H1 (cell line): ENCODE measurements at regions not wholly inside any gene's neighbourhood (a gene's known extent, or its start where the extent isn't known, plus 50 kb on each side); places are given as distances from the start of the nearest gene placed in this dataset.

ENCODE experiments used
- CREB1 ChIP-seq: IDR thresholded peaks from 2 replicates; pipeline ENCODE4 v1.6.1; 2012; ENCODE audit warnings: inconsistent platforms
- JUN ChIP-seq: IDR thresholded peaks from 2 replicates; pipeline ENCODE4 v1.6.1; 2011; ENCODE audit warnings: low read depth, mild to moderate bottlenecking, improper control_type of control experiment, low read length
- MAFK ChIP-seq: IDR thresholded peaks from 2 replicates; pipeline ENCODE4 v1.6.1; 2012; ENCODE audit warnings: low read depth, mild to moderate bottlenecking, improper control_type of control experiment, low read length
- NRF1 ChIP-seq: IDR thresholded peaks from 2 replicates; pipeline ENCODE4 v1.6.1; 2011; ENCODE audit warnings: mild to moderate bottlenecking, low read depth, low read length, improper control_type of control experiment
- POLR2AphosphoS5 ChIP-seq: IDR thresholded peaks from 2 replicates; pipeline ENCODE4 v1.6.1; 2011; ENCODE audit warnings: low read depth, low read length
- RAD21 ChIP-seq, 2 experiments: IDR thresholded peaks in 1 of 2; conservative IDR thresholded peaks in 1 of 2; 2 replicates each; pipeline ENCODE4 v1.6.1; 2011; ENCODE audit warnings: low read depth in 2 of 2, low read length in 2 of 2, improper control_type of control experiment in 1 of 2, inconsistent platforms in 1 of 2, mild to moderate bottlenecking in 1 of 2, moderate library complexity in 1 of 2
- SP4 ChIP-seq: IDR thresholded peaks from 2 replicates; pipeline ENCODE4 v1.6.1; 2012; ENCODE audit warnings: low read length, inconsistent platforms
- TEAD4 ChIP-seq: IDR thresholded peaks from 2 replicates; pipeline ENCODE4 v1.6.1; 2012; ENCODE audit warnings: low read depth, low read length, inconsistent platforms, mixed read lengths
- TF ChIP-seq, protein P1 (sequence below): fragments of 300-600 bp; sonication (generic); IDR thresholded peaks from 2 replicates; pipeline ENCODE4 v1.7.1; 2012; ENCODE audit warnings: low read length, moderate library complexity, mild to moderate bottlenecking, inconsistent platforms; ENCODE audit not compliant: insufficient replicate concordance

DNA sequence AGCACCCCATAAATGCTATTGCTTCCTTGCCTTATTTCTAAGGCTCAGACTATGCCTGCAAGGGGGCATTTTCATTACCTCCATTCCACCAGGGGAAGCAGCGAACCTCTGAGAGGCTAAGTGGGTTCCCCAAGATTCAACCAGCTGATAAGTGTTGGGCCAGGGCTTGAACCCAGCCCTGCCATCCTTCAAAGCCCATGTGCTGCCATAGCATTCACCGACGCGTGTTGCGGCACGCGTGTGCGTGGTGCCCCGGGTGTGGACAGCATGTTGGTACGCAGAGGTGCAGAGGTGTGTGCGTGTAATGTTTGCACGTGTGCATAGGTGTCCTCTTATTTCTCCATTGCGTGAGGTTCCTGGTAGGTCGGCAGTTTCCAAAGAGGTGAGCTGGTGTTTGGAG is 66.0 kb upstream of the PPARA start (continued):
- TF ChIP-seq, protein P1, sequence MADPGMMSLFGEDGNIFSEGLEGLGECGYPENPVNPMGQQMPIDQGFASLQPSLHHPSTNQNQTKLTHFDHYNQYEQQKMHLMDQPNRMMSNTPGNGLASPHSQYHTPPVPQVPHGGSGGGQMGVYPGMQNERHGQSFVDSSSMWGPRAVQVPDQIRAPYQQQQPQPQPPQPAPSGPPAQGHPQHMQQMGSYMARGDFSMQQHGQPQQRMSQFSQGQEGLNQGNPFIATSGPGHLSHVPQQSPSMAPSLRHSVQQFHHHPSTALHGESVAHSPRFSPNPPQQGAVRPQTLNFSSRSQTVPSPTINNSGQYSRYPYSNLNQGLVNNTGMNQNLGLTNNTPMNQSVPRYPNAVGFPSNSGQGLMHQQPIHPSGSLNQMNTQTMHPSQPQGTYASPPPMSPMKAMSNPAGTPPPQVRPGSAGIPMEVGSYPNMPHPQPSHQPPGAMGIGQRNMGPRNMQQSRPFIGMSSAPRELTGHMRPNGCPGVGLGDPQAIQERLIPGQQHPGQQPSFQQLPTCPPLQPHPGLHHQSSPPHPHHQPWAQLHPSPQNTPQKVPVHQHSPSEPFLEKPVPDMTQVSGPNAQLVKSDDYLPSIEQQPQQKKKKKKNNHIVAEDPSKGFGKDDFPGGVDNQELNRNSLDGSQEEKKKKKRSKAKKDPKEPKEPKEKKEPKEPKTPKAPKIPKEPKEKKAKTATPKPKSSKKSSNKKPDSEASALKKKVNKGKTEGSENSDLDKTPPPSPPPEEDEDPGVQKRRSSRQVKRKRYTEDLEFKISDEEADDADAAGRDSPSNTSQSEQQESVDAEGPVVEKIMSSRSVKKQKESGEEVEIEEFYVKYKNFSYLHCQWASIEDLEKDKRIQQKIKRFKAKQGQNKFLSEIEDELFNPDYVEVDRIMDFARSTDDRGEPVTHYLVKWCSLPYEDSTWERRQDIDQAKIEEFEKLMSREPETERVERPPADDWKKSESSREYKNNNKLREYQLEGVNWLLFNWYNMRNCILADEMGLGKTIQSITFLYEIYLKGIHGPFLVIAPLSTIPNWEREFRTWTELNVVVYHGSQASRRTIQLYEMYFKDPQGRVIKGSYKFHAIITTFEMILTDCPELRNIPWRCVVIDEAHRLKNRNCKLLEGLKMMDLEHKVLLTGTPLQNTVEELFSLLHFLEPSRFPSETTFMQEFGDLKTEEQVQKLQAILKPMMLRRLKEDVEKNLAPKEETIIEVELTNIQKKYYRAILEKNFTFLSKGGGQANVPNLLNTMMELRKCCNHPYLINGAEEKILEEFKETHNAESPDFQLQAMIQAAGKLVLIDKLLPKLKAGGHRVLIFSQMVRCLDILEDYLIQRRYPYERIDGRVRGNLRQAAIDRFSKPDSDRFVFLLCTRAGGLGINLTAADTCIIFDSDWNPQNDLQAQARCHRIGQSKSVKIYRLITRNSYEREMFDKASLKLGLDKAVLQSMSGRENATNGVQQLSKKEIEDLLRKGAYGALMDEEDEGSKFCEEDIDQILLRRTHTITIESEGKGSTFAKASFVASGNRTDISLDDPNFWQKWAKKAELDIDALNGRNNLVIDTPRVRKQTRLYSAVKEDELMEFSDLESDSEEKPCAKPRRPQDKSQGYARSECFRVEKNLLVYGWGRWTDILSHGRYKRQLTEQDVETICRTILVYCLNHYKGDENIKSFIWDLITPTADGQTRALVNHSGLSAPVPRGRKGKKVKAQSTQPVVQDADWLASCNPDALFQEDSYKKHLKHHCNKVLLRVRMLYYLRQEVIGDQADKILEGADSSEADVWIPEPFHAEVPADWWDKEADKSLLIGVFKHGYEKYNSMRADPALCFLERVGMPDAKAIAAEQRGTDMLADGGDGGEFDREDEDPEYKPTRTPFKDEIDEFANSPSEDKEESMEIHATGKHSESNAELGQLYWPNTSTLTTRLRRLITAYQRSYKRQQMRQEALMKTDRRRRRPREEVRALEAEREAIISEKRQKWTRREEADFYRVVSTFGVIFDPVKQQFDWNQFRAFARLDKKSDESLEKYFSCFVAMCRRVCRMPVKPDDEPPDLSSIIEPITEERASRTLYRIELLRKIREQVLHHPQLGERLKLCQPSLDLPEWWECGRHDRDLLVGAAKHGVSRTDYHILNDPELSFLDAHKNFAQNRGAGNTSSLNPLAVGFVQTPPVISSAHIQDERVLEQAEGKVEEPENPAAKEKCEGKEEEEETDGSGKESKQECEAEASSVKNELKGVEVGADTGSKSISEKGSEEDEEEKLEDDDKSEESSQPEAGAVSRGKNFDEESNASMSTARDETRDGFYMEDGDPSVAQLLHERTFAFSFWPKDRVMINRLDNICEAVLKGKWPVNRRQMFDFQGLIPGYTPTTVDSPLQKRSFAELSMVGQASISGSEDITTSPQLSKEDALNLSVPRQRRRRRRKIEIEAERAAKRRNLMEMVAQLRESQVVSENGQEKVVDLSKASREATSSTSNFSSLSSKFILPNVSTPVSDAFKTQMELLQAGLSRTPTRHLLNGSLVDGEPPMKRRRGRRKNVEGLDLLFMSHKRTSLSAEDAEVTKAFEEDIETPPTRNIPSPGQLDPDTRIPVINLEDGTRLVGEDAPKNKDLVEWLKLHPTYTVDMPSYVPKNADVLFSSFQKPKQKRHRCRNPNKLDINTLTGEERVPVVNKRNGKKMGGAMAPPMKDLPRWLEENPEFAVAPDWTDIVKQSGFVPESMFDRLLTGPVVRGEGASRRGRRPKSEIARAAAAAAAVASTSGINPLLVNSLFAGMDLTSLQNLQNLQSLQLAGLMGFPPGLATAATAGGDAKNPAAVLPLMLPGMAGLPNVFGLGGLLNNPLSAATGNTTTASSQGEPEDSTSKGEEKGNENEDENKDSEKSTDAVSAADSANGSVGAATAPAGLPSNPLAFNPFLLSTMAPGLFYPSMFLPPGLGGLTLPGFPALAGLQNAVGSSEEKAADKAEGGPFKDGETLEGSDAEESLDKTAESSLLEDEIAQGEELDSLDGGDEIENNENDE = no peak
- TF ChIP-seq POLR2AphosphoS5 (no peak), RAD21 (IDR thresholded peaks at IDR 0.05 in 1 of 2, conservative IDR thresholded peaks at IDR 0.05 in 1 of 2; ENCODE audit: low read depth in 2 of 2, low read length in 2 of 2) (no peak), TEAD4 (no peak), NRF1 (no peak), JUN (no peak), SP4 (no peak), MAFK (no peak), CREB1 (no peak)
